ENCODE measurements at regions not wholly inside any gene's neighbourhood (a gene's known extent, or its start where the extent isn't known, plus 50 kb on each side); places are given as distances from the start of the nearest gene placed in this dataset.

- Histone ChIP-seq H2AFZ (replicated peaks; ENCODE audit: low read length, poor library complexity) (no peak overlapping the region), H3K4me2 (ENCODE audit: low read depth, low read length) (no peak overlapping the region), H2AK9ac (replicated peaks; ENCODE audit: low read depth, low read length, poor library complexity) (no peak overlapping the region), H3K18ac (ENCODE audit: low read depth, low read length) (no peak overlapping the region), H3K23ac (ENCODE audit: low read depth, low read length) (no peak overlapping the region), H4K5ac (ENCODE audit: low read depth, low read length) (no peak overlapping the region), H3K27me3 (ENCODE audit: control insufficient read depth, insufficient read depth, low read length) (no peaks in the 10 kb centered on the region), H3K79me1 (ENCODE audit: low read depth in 1 of 2, low read length in 2 of 2) (peaks cover 0 to 5% of the 10 kb centered on the region in 2 experiments; a peak in 2 of 4 replicates), H4K20me1 (ENCODE audit: insufficient read depth, low read length) (no peaks in the 10 kb centered on the region), H3K9me1 (ENCODE audit: insufficient read depth, low read length) (0 out of 2 replicates have a peak, but pooled peaks cover 4% of the 10 kb centered on the region), H3K9ac (ENCODE audit: low read depth, low read length) (no peak overlapping the region), H4K91ac (ENCODE audit: insufficient read depth, low read depth, low read length) (no peak overlapping the region), H2BK5ac (ENCODE audit: low read depth, low read length, poor library complexity, severe bottlenecking) (no peak overlapping the region), H3K9me3 (ENCODE audit: control insufficient read depth, insufficient read depth, low read length) (peaks cover 2% of the 10 kb centered on the region; the same call in 1 of the 2 replicates), H3K4me3 (ENCODE audit: insufficient read depth, low read depth, low read length) (no peak overlapping the region), H3K4me1 (ENCODE audit: control insufficient read depth, insufficient read depth, low read length) (peaks cover 6% of the 10 kb centered on the region), H3K4ac (ENCODE audit: low read depth, low read length) (no peak overlapping the region), H3K56ac (ENCODE audit: extremely low read depth, insufficient read depth, low read length) (no peak overlapping the region), H3K36me3 (ENCODE audit: control insufficient read depth, insufficient read depth, low read length) (no peaks in the 10 kb centered on the region), H4K8ac (ENCODE audit: low read depth in 2 of 2, low read length in 2 of 2) (no peak overlapping the region), H3K14ac (replicated peaks; ENCODE audit: low read depth, low read length) (no peak overlapping the region), H2BK20ac (ENCODE audit: low read depth, low read length) (no peak overlapping the region), H2AK5ac (ENCODE audit: low read depth, low read length) (no peak overlapping the region), H2BK120ac (ENCODE audit: low read depth, low read length) (no peak overlapping the region), H3K27ac (ENCODE audit: insufficient read depth, low read length) (no peak overlapping the region), H2BK15ac (ENCODE audit: low read depth, low read length) (no peak overlapping the region; the same call in 2 of the 3 replicates)
- CTCF ChIA-PET: interaction anchor here (1.0 to 1.6 kb wide), 2 partner anchors 15 to 130 kb away, joined by 3 to 4 read pairs; no protein-coding TSS in a partner anchor
- dilution Hi-C loops (cut with HindIII; ENCODE audit: low sequenced_read_pairs, unreplicated experiment): no loop called here
- in situ Hi-C loops (cut with MboI; ENCODE audit: low sequenced_read_pairs): no loop called here
- TF ChIP-seq BHLHE40 (IDR thresholded peaks at IDR 0.05; ENCODE audit: low read depth, low read length) (no peak), CHD1 (IDR thresholded peaks at IDR 0.05; ENCODE audit: low read depth, low read length) (no peak)
- WGBS, 2 experiments (ENCODE audit: extremely low coverage in 2 of 2, insufficient read length in 1 of 2): no CpG with 5 or more reads among the region's 1 CpG
- intact Hi-C loops (cut with micrococcal nuclease): no loop called here
- ATAC-seq (ENCODE audit: low read depth): no peak
- no TSS peak for BruUV-seq (replicated peaks)
- POLR2A ChIA-PET (ENCODE audit: unreplicated experiment): interaction anchor here (0.6 kb wide), 1 partner anchor 38 kb away, joined by 4 read pairs; no protein-coding TSS in a partner anchor
- DNase-seq: no peak
Measured at GRCh38 chr12:46534327-46534840, 161.8 kb upstream of the SLC38A2 start.

Data from IMR-90 (cell line).